Neural cell (in vitro differentiated cells): ENCODE measurements at regions not wholly inside any gene's neighbourhood (a gene's known extent, or its start where the extent isn't known, plus 50 kb on each side); places are given as distances from the start of the nearest gene placed in this dataset.

Experiments used
- H2AFZ ChIP-seq: fragments of 200-600, 300-800 bp; sonication (generic), shearing (Covaris generic); 2 replicates; pipeline ENCODE4 v1.6.0; 2014; ENCODE audit warnings: low read depth, mild to moderate bottlenecking, antibody characterized with exemption, low read length, moderate library complexity
- H3F3A ChIP-seq: fragments of 200-600 bp; shearing (Covaris generic); 2 replicates; pipeline ENCODE4 v1.6.1; 2016; ENCODE audit warnings: mild to moderate bottlenecking, moderate library complexity, mixed read lengths, antibody characterized with exemption, low read length; ENCODE audit not compliant: insufficient read depth, poor library complexity, severe bottlenecking
- H3K27ac ChIP-seq: fragments of 200-600, 300-800 bp; sonication (generic), shearing (Covaris generic); 2 replicates; pipeline ENCODE4 v1.5.1; 2014; ENCODE audit warnings: mild to moderate bottlenecking, low read length, moderate library complexity
- H3K27me3 ChIP-seq: fragments of 300-800, 200-600 bp; sonication (generic), shearing (Covaris generic); 2 replicates; pipeline ENCODE4 v1.6.0; 2014; ENCODE audit warnings: mild to moderate bottlenecking, low read depth, low read length, moderate library complexity; ENCODE audit not compliant: insufficient read depth
- H3K36me3 ChIP-seq: fragments of 300-800, 200-600 bp; sonication (generic), shearing (Covaris generic); 2 replicates; pipeline ENCODE4 v1.5.1; 2014; ENCODE audit warnings: mild to moderate bottlenecking, antibody characterized with exemption, low read length, moderate library complexity; ENCODE audit not compliant: insufficient read depth
- H3K4me2 ChIP-seq: fragments of 300-800, 200-600 bp; sonication (generic), shearing (Covaris generic); 2 replicates; pipeline ENCODE4 v1.6.0; 2014; ENCODE audit warnings: mild to moderate bottlenecking, low read length
- H3K4me3 ChIP-seq: fragments of 300-800, 200-600 bp; sonication (generic), shearing (Covaris generic); 2 replicates; pipeline ENCODE4 v1.5.1; 2014; ENCODE audit warnings: mild to moderate bottlenecking, low read length, moderate library complexity
- H3K79me2 ChIP-seq: fragments of 200-600 bp; shearing (Covaris generic); replicated peaks from 2 replicates; pipeline ENCODE4 v1.6.0; 2014; ENCODE audit warnings: mild to moderate bottlenecking, low read length, moderate library complexity; ENCODE audit not compliant: insufficient read depth
- H3K9ac ChIP-seq: fragments of 300-800, 200-600 bp; sonication (generic), shearing (Covaris generic); 2 replicates; pipeline ENCODE4 v1.6.1; 2016; ENCODE audit warnings: mild to moderate bottlenecking, low read length, mixed read lengths
- H3K9me2 ChIP-seq: fragments of 200-600 bp; shearing (Covaris generic); 2 replicates; pipeline ENCODE4 v1.6.1; 2016; ENCODE audit warnings: mild to moderate bottlenecking, low read length, mixed read lengths; ENCODE audit not compliant: insufficient read depth
- H3K9me3 ChIP-seq: fragments of 200-600, 300-800 bp; sonication (generic), shearing (Covaris generic); 2 replicates; pipeline ENCODE4 v1.6.1; 2016; ENCODE audit warnings: mild to moderate bottlenecking, mixed run types, low read length, moderate library complexity, mixed read lengths
- H4K20me1 ChIP-seq: fragments of 200-600 bp; shearing (Covaris generic); 2 replicates; pipeline ENCODE4 v1.6.1; 2016; ENCODE audit warnings: mild to moderate bottlenecking, mixed run types; ENCODE audit not compliant: insufficient read depth
- CTCF ChIP-seq: fragments of 450-650 bp; IDR thresholded peaks from 2 replicates; pipeline ENCODE4 v1.5.1; 2014; ENCODE audit warnings: antibody characterized with exemption, mild to moderate bottlenecking, moderate library complexity; ENCODE audit not compliant: poor library complexity, severe bottlenecking
- EP300 ChIP-seq: fragments of 450-650 bp; conservative IDR thresholded peaks from 2 replicates; pipeline ENCODE4 v1.6.1; 2014; ENCODE audit warnings: antibody characterized with exemption, mild to moderate bottlenecking, moderate library complexity; ENCODE audit not compliant: poor library complexity, severe bottlenecking
- EZH2 ChIP-seq: fragments of 200-600, 300-800 bp; shearing (Covaris generic), sonication (generic); IDR thresholded peaks from 2 replicates; pipeline ENCODE4 v1.6.1; 2014; ENCODE audit warnings: antibody characterized with exemption, low read length, borderline replicate concordance, mild to moderate bottlenecking; ENCODE audit not compliant: insufficient read depth, poor library complexity, severe bottlenecking
- MXI1 ChIP-seq: fragments of 450-650 bp; conservative IDR thresholded peaks from 2 replicates; pipeline ENCODE4 v1.6.1; 2014; ENCODE audit warnings: antibody characterized with exemption, mild to moderate bottlenecking; ENCODE audit not compliant: poor library complexity, severe bottlenecking
- POLR2AphosphoS5 ChIP-seq: IDR thresholded peaks from 2 replicates; pipeline ENCODE4 v1.6.1; 2012
- RAD21 ChIP-seq: fragments of 450-650 bp; conservative IDR thresholded peaks from 2 replicates; pipeline ENCODE4 v1.6.1; 2014; ENCODE audit warnings: antibody characterized with exemption, mild to moderate bottlenecking, moderate library complexity
- SMC3 ChIP-seq: fragments of 450-650 bp; conservative IDR thresholded peaks from 2 replicates; pipeline ENCODE4 v1.6.1; 2014; ENCODE audit warnings: antibody characterized with exemption, mild to moderate bottlenecking, moderate library complexity; ENCODE audit not compliant: poor library complexity
- TAF1 ChIP-seq: IDR thresholded peaks from 2 replicates; pipeline ENCODE4 v1.6.1; 2012; ENCODE audit warnings: low read depth
- TF ChIP-seq, protein P1 (sequence below): IDR thresholded peaks from 2 replicates; pipeline ENCODE4 v1.6.1; 2012; ENCODE audit warnings: borderline replicate concordance

GRCh38 chr10:33799944-33800323 lies 465.5 kb upstream of the NRP1 start:
- H3K9ac ChIP-seq: no peak overlapping the region
- H3K27me3 ChIP-seq: no peaks in the 10 kb centered on the region
- TF ChIP-seq CTCF (no peak), SMC3 (no peak), EZH2 (no peak), POLR2AphosphoS5 (no peak), EP300 (no peak), TAF1 (no peak), MXI1 (no peak), RAD21 (no peak)
- TF ChIP-seq, protein P1, sequence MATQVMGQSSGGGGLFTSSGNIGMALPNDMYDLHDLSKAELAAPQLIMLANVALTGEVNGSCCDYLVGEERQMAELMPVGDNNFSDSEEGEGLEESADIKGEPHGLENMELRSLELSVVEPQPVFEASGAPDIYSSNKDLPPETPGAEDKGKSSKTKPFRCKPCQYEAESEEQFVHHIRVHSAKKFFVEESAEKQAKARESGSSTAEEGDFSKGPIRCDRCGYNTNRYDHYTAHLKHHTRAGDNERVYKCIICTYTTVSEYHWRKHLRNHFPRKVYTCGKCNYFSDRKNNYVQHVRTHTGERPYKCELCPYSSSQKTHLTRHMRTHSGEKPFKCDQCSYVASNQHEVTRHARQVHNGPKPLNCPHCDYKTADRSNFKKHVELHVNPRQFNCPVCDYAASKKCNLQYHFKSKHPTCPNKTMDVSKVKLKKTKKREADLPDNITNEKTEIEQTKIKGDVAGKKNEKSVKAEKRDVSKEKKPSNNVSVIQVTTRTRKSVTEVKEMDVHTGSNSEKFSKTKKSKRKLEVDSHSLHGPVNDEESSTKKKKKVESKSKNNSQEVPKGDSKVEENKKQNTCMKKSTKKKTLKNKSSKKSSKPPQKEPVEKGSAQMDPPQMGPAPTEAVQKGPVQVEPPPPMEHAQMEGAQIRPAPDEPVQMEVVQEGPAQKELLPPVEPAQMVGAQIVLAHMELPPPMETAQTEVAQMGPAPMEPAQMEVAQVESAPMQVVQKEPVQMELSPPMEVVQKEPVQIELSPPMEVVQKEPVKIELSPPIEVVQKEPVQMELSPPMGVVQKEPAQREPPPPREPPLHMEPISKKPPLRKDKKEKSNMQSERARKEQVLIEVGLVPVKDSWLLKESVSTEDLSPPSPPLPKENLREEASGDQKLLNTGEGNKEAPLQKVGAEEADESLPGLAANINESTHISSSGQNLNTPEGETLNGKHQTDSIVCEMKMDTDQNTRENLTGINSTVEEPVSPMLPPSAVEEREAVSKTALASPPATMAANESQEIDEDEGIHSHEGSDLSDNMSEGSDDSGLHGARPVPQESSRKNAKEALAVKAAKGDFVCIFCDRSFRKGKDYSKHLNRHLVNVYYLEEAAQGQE: no peak

DNA sequence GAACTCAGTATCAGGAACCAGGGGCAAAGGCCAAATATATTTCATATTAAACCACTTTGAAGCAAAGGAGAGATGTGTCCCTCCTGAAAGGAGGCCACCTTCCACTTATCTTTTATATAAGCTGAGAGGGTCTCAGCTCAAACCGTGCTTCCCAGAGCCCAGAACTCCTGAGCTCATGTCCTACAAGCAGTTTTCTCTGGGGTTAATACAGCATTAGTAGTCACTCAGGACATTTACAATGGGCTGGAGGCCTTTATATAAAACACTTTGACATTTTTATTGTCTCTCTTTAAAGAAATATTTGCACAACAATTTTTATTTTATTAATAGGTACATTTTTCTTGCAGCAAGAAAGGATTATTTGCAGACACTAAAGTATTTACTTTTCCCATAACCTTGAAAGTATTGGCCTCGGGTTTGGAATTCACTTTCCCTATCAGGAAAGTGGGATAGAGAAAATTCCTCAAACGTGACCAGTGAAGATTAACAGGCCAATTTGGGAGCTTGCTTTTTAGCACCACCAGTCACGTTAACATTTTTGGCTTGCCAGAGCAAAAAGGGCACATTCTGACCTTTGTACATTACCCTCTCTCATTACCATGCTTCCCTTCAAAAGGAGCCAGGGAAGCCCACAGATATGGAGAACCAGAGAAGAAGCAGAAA lies 464.9 kb upstream of the NRP1 start:
- Histone ChIP-seq H3K4me3 (no peak overlapping the region), H4K20me1 (no peaks in the 10 kb centered on the region)

More at GRCh38 chr10:33799944-33800323, 465.5 kb upstream of the NRP1 start:
- Histone ChIP-seq H3K9me2 (no peaks in the 10 kb centered on the region), H3K4me3 (no peak overlapping the region), H3F3A (no peaks in the 10 kb centered on the region), H2AFZ (no peak overlapping the region), H3K36me3 (no peaks in the 10 kb centered on the region), H3K27ac (no peak overlapping the region), H3K4me2 (no peak overlapping the region), H4K20me1 (no peaks in the 10 kb centered on the region), H3K79me2 (no peaks in the 10 kb centered on the region), H3K9me3 (no peaks in the 10 kb centered on the region)

More for the DNA sequence above, 464.9 kb upstream of the NRP1 start:
- no peaks in the 10 kb centered on the region for H3K9me3 ChIP-seq
- H2AFZ ChIP-seq: no peak overlapping the region
- H3K9me2 ChIP-seq: no peaks in the 10 kb centered on the region
- no peak for TF ChIP-seq EP300
- no peak for TF ChIP-seq MXI1
- TF ChIP-seq CTCF: no peak
- no peak for TF ChIP-seq POLR2AphosphoS5
- TF ChIP-seq, protein P1: no peak
- TF ChIP-seq TAF1: no peak
- no peak for TF ChIP-seq EZH2
- no peak for TF ChIP-seq RAD21
- no peak for TF ChIP-seq SMC3
- no peak overlapping the region for H3K9ac ChIP-seq
- H3K36me3 ChIP-seq: no peaks in the 10 kb centered on the region
- no peaks in the 10 kb centered on the region for H3K27me3 ChIP-seq
- H3K27ac ChIP-seq: no peak overlapping the region
- no peak overlapping the region for H3K4me2 ChIP-seq
- H3F3A ChIP-seq: no peaks in the 10 kb centered on the region
- H3K79me2 ChIP-seq: no peaks in the 10 kb centered on the region
